Neural cell (in vitro differentiated cells): ENCODE measurements at regions not wholly inside any gene's neighbourhood (a gene's known extent, or its start where the extent isn't known, plus 50 kb on each side); places are given as distances from the start of the nearest gene placed in this dataset.

ENCODE experiments used
- H2AFZ ChIP-seq: fragments of 200-600, 300-800 bp; sonication (generic), shearing (Covaris generic); 2 replicates; pipeline ENCODE4 v1.6.0; 2014; ENCODE audit warnings: low read depth, mild to moderate bottlenecking, antibody characterized with exemption, low read length, moderate library complexity
- H3F3A ChIP-seq: fragments of 200-600 bp; shearing (Covaris generic); 2 replicates; pipeline ENCODE4 v1.6.1; 2016; ENCODE audit warnings: mild to moderate bottlenecking, moderate library complexity, mixed read lengths, antibody characterized with exemption, low read length; ENCODE audit not compliant: insufficient read depth, poor library complexity, severe bottlenecking
- H3K27ac ChIP-seq: fragments of 200-600, 300-800 bp; sonication (generic), shearing (Covaris generic); 2 replicates; pipeline ENCODE4 v1.5.1; 2014; ENCODE audit warnings: mild to moderate bottlenecking, low read length, moderate library complexity
- H3K27me3 ChIP-seq: fragments of 300-800, 200-600 bp; sonication (generic), shearing (Covaris generic); 2 replicates; pipeline ENCODE4 v1.6.0; 2014; ENCODE audit warnings: mild to moderate bottlenecking, low read depth, low read length, moderate library complexity; ENCODE audit not compliant: insufficient read depth
- H3K36me3 ChIP-seq: fragments of 300-800, 200-600 bp; sonication (generic), shearing (Covaris generic); 2 replicates; pipeline ENCODE4 v1.5.1; 2014; ENCODE audit warnings: mild to moderate bottlenecking, antibody characterized with exemption, low read length, moderate library complexity; ENCODE audit not compliant: insufficient read depth
- H3K4me2 ChIP-seq: fragments of 300-800, 200-600 bp; sonication (generic), shearing (Covaris generic); 2 replicates; pipeline ENCODE4 v1.6.0; 2014; ENCODE audit warnings: mild to moderate bottlenecking, low read length
- H3K4me3 ChIP-seq: fragments of 300-800, 200-600 bp; sonication (generic), shearing (Covaris generic); 2 replicates; pipeline ENCODE4 v1.5.1; 2014; ENCODE audit warnings: mild to moderate bottlenecking, low read length, moderate library complexity
- H3K79me2 ChIP-seq: fragments of 200-600 bp; shearing (Covaris generic); replicated peaks from 2 replicates; pipeline ENCODE4 v1.6.0; 2014; ENCODE audit warnings: mild to moderate bottlenecking, low read length, moderate library complexity; ENCODE audit not compliant: insufficient read depth
- H3K9ac ChIP-seq: fragments of 300-800, 200-600 bp; sonication (generic), shearing (Covaris generic); 2 replicates; pipeline ENCODE4 v1.6.1; 2016; ENCODE audit warnings: mild to moderate bottlenecking, low read length, mixed read lengths
- H3K9me2 ChIP-seq: fragments of 200-600 bp; shearing (Covaris generic); 2 replicates; pipeline ENCODE4 v1.6.1; 2016; ENCODE audit warnings: mild to moderate bottlenecking, low read length, mixed read lengths; ENCODE audit not compliant: insufficient read depth
- H3K9me3 ChIP-seq: fragments of 200-600, 300-800 bp; sonication (generic), shearing (Covaris generic); 2 replicates; pipeline ENCODE4 v1.6.1; 2016; ENCODE audit warnings: mild to moderate bottlenecking, mixed run types, low read length, moderate library complexity, mixed read lengths
- H4K20me1 ChIP-seq: fragments of 200-600 bp; shearing (Covaris generic); 2 replicates; pipeline ENCODE4 v1.6.1; 2016; ENCODE audit warnings: mild to moderate bottlenecking, mixed run types; ENCODE audit not compliant: insufficient read depth
- EP300 ChIP-seq: fragments of 450-650 bp; conservative IDR thresholded peaks from 2 replicates; pipeline ENCODE4 v1.6.1; 2014; ENCODE audit warnings: antibody characterized with exemption, mild to moderate bottlenecking, moderate library complexity; ENCODE audit not compliant: poor library complexity, severe bottlenecking
- EZH2 ChIP-seq: fragments of 200-600, 300-800 bp; shearing (Covaris generic), sonication (generic); IDR thresholded peaks from 2 replicates; pipeline ENCODE4 v1.6.1; 2014; ENCODE audit warnings: antibody characterized with exemption, low read length, borderline replicate concordance, mild to moderate bottlenecking; ENCODE audit not compliant: insufficient read depth, poor library complexity, severe bottlenecking
- MXI1 ChIP-seq: fragments of 450-650 bp; conservative IDR thresholded peaks from 2 replicates; pipeline ENCODE4 v1.6.1; 2014; ENCODE audit warnings: antibody characterized with exemption, mild to moderate bottlenecking; ENCODE audit not compliant: poor library complexity, severe bottlenecking
- POLR2AphosphoS5 ChIP-seq: IDR thresholded peaks from 2 replicates; pipeline ENCODE4 v1.6.1; 2012
- RAD21 ChIP-seq: fragments of 450-650 bp; conservative IDR thresholded peaks from 2 replicates; pipeline ENCODE4 v1.6.1; 2014; ENCODE audit warnings: antibody characterized with exemption, mild to moderate bottlenecking, moderate library complexity
- SMC3 ChIP-seq: fragments of 450-650 bp; conservative IDR thresholded peaks from 2 replicates; pipeline ENCODE4 v1.6.1; 2014; ENCODE audit warnings: antibody characterized with exemption, mild to moderate bottlenecking, moderate library complexity; ENCODE audit not compliant: poor library complexity
- TAF1 ChIP-seq: IDR thresholded peaks from 2 replicates; pipeline ENCODE4 v1.6.1; 2012; ENCODE audit warnings: low read depth
- TF ChIP-seq, protein P1 (sequence below): IDR thresholded peaks from 2 replicates; pipeline ENCODE4 v1.6.1; 2012; ENCODE audit warnings: borderline replicate concordance
- TF ChIP-seq, protein P2 (sequence below): fragments of 450-650 bp; IDR thresholded peaks from 2 replicates; pipeline ENCODE4 v1.5.1; 2014; ENCODE audit warnings: antibody characterized with exemption, mild to moderate bottlenecking, moderate library complexity; ENCODE audit not compliant: poor library complexity, severe bottlenecking

DNA sequence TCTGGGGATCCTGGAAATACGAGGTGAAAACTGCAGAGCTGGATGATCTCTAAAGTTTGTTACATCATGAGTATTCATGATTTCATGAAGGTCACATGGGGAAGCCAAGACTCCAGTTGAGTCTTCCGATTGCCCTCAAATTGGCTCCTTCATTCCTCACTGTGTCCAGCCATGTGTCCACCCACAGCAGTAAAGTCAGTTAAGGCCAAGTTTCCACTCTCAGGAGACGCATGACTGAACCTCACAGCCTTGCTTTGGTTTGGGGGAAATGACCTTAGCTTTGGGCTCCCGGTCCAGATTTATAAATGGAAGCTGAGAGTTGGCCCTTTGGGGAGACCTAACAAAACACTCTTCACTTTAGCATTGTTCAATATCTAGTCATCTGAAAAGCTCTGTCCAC, 289.7 kb upstream of the MCTP2 start:
- H3K27me3 ChIP-seq: no peaks in the 10 kb centered on the region
- no peak overlapping the region for H2AFZ ChIP-seq
- no peak overlapping the region for H3K9ac ChIP-seq
- H3K27ac ChIP-seq: no peak overlapping the region
- no peaks in the 10 kb centered on the region for H4K20me1 ChIP-seq
- no peaks in the 10 kb centered on the region for H3K36me3 ChIP-seq
- no peaks in the 10 kb centered on the region for H3K79me2 ChIP-seq
- H3K9me2 ChIP-seq: no peaks in the 10 kb centered on the region
- no peak overlapping the region for H3K4me2 ChIP-seq
- no peaks in the 10 kb centered on the region for H3K9me3 ChIP-seq
- peaks cover 5% of the 10 kb centered on the region for H3F3A ChIP-seq
- no peak for TF ChIP-seq RAD21
- no peak for TF ChIP-seq MXI1
- H3K4me3 ChIP-seq: no peak overlapping the region

DNA sequence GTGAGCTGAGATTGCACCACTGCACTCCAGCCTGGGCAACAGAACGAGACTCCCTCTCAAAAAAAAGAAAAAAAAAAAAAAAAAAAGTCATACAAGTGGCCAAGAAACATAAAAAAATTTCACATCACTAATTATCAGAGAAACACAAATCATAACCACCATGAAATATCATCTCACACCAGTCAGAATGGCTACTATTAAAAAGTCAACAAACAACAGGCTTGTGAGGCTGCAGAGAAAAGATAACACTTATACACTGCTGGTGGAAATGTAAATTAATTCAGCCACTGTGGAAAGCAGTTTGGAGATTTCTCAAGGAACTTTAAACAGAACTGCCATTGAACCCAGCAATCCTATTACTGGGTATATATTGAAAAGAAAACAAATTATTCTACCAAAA, 291.1 kb upstream of the MCTP2 start:
- Histone ChIP-seq H3K9me3 (no peaks in the 10 kb centered on the region), H3F3A (peaks cover 5% of the 10 kb centered on the region), H3K4me3 (no peak overlapping the region), H3K4me2 (no peak overlapping the region), H3K79me2 (no peaks in the 10 kb centered on the region), H3K27me3 (no peaks in the 10 kb centered on the region), H4K20me1 (no peaks in the 10 kb centered on the region), H2AFZ (no peak overlapping the region), H3K9ac (no peak overlapping the region), H3K27ac (no peak overlapping the region), H3K36me3 (no peaks in the 10 kb centered on the region), H3K9me2 (no peaks in the 10 kb centered on the region)
- TF ChIP-seq, protein P1, sequence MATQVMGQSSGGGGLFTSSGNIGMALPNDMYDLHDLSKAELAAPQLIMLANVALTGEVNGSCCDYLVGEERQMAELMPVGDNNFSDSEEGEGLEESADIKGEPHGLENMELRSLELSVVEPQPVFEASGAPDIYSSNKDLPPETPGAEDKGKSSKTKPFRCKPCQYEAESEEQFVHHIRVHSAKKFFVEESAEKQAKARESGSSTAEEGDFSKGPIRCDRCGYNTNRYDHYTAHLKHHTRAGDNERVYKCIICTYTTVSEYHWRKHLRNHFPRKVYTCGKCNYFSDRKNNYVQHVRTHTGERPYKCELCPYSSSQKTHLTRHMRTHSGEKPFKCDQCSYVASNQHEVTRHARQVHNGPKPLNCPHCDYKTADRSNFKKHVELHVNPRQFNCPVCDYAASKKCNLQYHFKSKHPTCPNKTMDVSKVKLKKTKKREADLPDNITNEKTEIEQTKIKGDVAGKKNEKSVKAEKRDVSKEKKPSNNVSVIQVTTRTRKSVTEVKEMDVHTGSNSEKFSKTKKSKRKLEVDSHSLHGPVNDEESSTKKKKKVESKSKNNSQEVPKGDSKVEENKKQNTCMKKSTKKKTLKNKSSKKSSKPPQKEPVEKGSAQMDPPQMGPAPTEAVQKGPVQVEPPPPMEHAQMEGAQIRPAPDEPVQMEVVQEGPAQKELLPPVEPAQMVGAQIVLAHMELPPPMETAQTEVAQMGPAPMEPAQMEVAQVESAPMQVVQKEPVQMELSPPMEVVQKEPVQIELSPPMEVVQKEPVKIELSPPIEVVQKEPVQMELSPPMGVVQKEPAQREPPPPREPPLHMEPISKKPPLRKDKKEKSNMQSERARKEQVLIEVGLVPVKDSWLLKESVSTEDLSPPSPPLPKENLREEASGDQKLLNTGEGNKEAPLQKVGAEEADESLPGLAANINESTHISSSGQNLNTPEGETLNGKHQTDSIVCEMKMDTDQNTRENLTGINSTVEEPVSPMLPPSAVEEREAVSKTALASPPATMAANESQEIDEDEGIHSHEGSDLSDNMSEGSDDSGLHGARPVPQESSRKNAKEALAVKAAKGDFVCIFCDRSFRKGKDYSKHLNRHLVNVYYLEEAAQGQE: no peak

DNA sequence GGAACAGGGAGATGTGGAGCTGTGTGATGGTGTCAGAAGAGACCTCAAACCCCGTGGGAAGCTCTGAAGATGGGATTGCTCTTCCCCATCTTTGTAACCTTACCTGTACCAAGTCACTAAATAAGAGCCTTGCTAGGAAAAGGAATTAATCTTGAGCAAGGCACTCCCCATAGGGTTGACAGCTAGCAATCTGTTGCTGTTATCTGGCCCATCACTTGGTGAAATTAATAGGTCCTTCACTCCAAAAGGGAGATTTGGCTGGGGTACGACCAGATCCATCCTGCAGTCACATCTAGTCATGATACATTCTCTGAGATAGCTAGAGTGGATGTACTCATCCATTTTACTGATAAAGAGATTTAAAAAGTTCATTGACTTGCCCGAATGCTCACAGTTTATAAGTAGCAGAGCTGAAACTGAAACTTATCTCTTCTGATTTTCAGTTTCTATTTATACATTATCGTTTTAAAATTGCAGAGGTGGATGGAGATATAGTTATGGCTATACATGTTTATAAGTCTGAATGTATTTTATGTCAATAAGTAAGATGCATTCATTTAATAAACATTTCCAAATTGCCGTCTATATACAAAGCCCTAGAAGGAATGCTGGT, 299.1 kb upstream of the MCTP2 start:
- no peaks in the 10 kb centered on the region for H3K9me2 ChIP-seq
- no peaks in the 10 kb centered on the region for H3K9me3 ChIP-seq
- H3K4me3 ChIP-seq: no peak overlapping the region
- H3K36me3 ChIP-seq: no peaks in the 10 kb centered on the region
- no peak overlapping the region for H3K27ac ChIP-seq
- H3K9ac ChIP-seq: no peak overlapping the region
- no peak for TF ChIP-seq TAF1
- TF ChIP-seq SMC3: no peak
- TF ChIP-seq, protein P1: no peak
- TF ChIP-seq, protein P2, sequence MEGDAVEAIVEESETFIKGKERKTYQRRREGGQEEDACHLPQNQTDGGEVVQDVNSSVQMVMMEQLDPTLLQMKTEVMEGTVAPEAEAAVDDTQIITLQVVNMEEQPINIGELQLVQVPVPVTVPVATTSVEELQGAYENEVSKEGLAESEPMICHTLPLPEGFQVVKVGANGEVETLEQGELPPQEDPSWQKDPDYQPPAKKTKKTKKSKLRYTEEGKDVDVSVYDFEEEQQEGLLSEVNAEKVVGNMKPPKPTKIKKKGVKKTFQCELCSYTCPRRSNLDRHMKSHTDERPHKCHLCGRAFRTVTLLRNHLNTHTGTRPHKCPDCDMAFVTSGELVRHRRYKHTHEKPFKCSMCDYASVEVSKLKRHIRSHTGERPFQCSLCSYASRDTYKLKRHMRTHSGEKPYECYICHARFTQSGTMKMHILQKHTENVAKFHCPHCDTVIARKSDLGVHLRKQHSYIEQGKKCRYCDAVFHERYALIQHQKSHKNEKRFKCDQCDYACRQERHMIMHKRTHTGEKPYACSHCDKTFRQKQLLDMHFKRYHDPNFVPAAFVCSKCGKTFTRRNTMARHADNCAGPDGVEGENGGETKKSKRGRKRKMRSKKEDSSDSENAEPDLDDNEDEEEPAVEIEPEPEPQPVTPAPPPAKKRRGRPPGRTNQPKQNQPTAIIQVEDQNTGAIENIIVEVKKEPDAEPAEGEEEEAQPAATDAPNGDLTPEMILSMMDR: no peak
- TF ChIP-seq EZH2: no peak
- TF ChIP-seq RAD21: no peak
- TF ChIP-seq POLR2AphosphoS5: no peak
- no peak for TF ChIP-seq MXI1
- TF ChIP-seq EP300: no peak
- no peaks in the 10 kb centered on the region for H3F3A ChIP-seq
- no peak overlapping the region for H3K4me2 ChIP-seq
- no peaks in the 10 kb centered on the region for H3K27me3 ChIP-seq
- no peak overlapping the region for H2AFZ ChIP-seq
- H4K20me1 ChIP-seq: no peaks in the 10 kb centered on the region
- H3K79me2 ChIP-seq: no peaks in the 10 kb centered on the region
